ENCODE measurements at regions not wholly inside any gene's neighbourhood (a gene's known extent, or its start where the extent isn't known, plus 50 kb on each side); places are given as distances from the start of the nearest gene placed in this dataset.

DNA sequence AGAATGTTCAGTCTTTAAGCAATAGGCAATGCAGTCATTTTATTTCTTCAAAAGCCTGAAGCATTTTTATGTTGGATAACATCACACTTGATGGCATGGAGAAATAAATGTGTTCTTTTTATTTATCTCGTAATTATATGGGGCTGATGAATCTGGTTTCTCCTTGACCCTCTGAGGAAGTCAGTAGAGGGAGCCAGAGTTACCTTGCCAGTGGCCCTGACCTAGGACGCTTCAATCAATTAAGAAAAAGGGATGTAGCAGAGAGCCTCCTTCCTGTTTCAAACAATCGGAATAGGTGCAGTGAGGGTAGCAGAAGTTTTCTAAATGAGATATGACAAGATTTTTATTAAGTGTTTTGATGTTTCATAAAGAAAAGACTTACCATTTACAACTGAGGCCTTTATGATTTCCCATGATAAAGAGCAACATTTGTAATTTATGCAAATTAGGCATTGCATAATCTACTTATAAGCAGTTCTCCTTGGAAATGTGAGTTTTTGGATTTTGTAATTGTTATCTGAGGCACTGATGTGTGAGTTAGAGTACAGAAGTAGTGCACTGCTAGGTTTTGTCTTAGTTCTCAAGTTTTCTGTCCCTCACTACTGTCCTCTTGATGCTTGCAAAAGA, 129.1 kb downstream of the RAP2B start:
- no peaks in the 10 kb centered on the region for H3K79me2 ChIP-seq (ENCODE audit: low read depth)
- no peaks in the 10 kb centered on the region for H3K4me1 ChIP-seq
- DNase-seq (ENCODE audit: low spot score): peak; percentile 12
- H3K27me3 ChIP-seq: no peaks in the 10 kb centered on the region
- no peak overlapping the region for H3K4me3 Mint-ChIP-seq
- no peaks in the 10 kb centered on the region for H3K36me3 Mint-ChIP-seq
- H3K27me3 Mint-ChIP-seq (ENCODE audit: insufficient read depth, low read depth): no peaks in the 10 kb centered on the region
- no peaks in the 10 kb centered on the region for H3K4me1 Mint-ChIP-seq
- H2AFZ ChIP-seq (replicated peaks): no peak overlapping the region
- no peak overlapping the region for H3K9ac ChIP-seq
- no peak overlapping the region for H3K27ac ChIP-seq
- H3F3A ChIP-seq (ENCODE audit: low read depth): no peaks in the 10 kb centered on the region
- H3K27ac Mint-ChIP-seq: no peak overlapping the region
- H3K36me3 ChIP-seq: no peaks in the 10 kb centered on the region
- no peaks in the 10 kb centered on the region for H3K9me3 Mint-ChIP-seq
- TF ChIP-seq EZH2 (IDR thresholded peaks at IDR 0.05): no peak
- TF ChIP-seq, protein P1, sequence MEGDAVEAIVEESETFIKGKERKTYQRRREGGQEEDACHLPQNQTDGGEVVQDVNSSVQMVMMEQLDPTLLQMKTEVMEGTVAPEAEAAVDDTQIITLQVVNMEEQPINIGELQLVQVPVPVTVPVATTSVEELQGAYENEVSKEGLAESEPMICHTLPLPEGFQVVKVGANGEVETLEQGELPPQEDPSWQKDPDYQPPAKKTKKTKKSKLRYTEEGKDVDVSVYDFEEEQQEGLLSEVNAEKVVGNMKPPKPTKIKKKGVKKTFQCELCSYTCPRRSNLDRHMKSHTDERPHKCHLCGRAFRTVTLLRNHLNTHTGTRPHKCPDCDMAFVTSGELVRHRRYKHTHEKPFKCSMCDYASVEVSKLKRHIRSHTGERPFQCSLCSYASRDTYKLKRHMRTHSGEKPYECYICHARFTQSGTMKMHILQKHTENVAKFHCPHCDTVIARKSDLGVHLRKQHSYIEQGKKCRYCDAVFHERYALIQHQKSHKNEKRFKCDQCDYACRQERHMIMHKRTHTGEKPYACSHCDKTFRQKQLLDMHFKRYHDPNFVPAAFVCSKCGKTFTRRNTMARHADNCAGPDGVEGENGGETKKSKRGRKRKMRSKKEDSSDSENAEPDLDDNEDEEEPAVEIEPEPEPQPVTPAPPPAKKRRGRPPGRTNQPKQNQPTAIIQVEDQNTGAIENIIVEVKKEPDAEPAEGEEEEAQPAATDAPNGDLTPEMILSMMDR (IDR thresholded peaks at IDR 0.05): peak; percentile 36
- H3K4me3 ChIP-seq: no peak overlapping the region
- H3K9me3 ChIP-seq (ENCODE audit: low read depth): no peaks in the 10 kb centered on the region
- no peak overlapping the region for H3K4me2 ChIP-seq
- H4K20me1 ChIP-seq (ENCODE audit: low read depth): no peaks in the 10 kb centered on the region

DNA sequence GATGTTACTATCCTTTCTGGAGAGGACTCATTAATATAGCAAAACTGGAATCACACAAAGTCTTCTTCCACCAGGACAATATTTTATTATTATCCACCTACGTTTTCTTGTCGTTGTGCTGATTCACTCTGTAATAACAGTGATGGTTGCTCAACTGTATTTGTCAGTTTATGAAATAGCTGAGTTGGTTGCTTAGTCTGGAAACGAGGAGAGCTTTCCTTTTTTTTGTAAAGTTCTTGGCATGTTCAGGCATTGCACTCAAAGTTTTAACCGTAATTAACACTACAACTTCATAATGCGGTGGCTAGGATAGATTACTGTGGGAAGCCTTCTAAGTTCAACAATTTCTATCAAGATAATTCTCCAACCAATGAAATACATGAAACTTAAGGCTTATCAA, 131.2 kb downstream of the RAP2B start:
- no peaks in the 10 kb centered on the region for H3K36me3 Mint-ChIP-seq

DNA sequence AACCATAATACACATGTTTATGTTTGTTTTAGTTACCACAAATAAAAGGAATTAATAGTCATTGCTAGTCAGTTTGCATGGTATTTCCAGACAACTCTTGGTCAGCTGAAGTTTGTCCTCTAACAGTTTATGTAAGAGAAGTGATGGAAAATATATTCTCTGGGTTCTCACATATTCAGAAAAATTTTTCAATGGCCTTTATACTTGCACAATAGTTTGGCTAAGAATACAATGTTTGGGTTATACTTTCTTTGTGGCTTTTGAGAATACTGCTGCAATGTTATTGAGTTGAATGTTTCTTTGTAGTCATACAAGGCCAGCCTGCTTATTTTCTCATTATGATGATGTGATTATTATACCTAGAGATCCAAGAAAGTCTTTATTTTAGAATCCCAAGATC, 133.9 kb downstream of the RAP2B start:
- Histone ChIP-seq H3K36me3 (no peaks in the 10 kb centered on the region), H3K4me1 (no peaks in the 10 kb centered on the region), H3F3A (ENCODE audit: low read depth) (no peaks in the 10 kb centered on the region), H3K4me3 (no peak overlapping the region), H3K79me2 (ENCODE audit: low read depth) (no peaks in the 10 kb centered on the region), H3K27ac (no peak overlapping the region), H4K20me1 (ENCODE audit: low read depth) (no peaks in the 10 kb centered on the region), H3K9ac (no peak overlapping the region), H3K9me3 (ENCODE audit: low read depth) (no peaks in the 10 kb centered on the region), H3K4me2 (no peak overlapping the region), H3K27me3 (no peaks in the 10 kb centered on the region), H2AFZ (replicated peaks) (no peak overlapping the region)
- no peak overlapping the region for H3K4me3 Mint-ChIP-seq
- no peaks in the 10 kb centered on the region for H3K36me3 Mint-ChIP-seq
- H3K27ac Mint-ChIP-seq: no peak overlapping the region
- no peaks in the 10 kb centered on the region for H3K9me3 Mint-ChIP-seq
- H3K27me3 Mint-ChIP-seq (ENCODE audit: insufficient read depth, low read depth): no peaks in the 10 kb centered on the region
- TF ChIP-seq EZH2 (IDR thresholded peaks at IDR 0.05) (no peak), EZH2phosphoT487 (IDR thresholded peaks at IDR 0.05) (no peak)
- TF ChIP-seq, protein P1 (IDR thresholded peaks at IDR 0.05): no peak
- no peaks in the 10 kb centered on the region for H3K4me1 Mint-ChIP-seq
- DNase-seq (ENCODE audit: low spot score): no peak

More for the DNA sequence above, 131.2 kb downstream of the RAP2B start:
- H3K36me3 ChIP-seq: no peaks in the 10 kb centered on the region
- H3K79me2 ChIP-seq (ENCODE audit: low read depth): no peaks in the 10 kb centered on the region
- no peak overlapping the region for H3K4me3 ChIP-seq
- no peak overlapping the region for H3K4me2 ChIP-seq
- H3K4me1 ChIP-seq: no peaks in the 10 kb centered on the region
- H3K27ac ChIP-seq: no peak overlapping the region
- Mint-ChIP-seq H3K27me3 (ENCODE audit: insufficient read depth, low read depth) (no peaks in the 10 kb centered on the region), H3K4me3 (no peak overlapping the region), H3K4me1 (no peaks in the 10 kb centered on the region), H3K9me3 (no peaks in the 10 kb centered on the region), H3K27ac (no peak overlapping the region)
- no peak overlapping the region for H2AFZ ChIP-seq (replicated peaks)
- DNase-seq (ENCODE audit: low spot score): no peak
- no peaks in the 10 kb centered on the region for H4K20me1 ChIP-seq (ENCODE audit: low read depth)
- H3F3A ChIP-seq (ENCODE audit: low read depth): no peaks in the 10 kb centered on the region
- H3K9me3 ChIP-seq (ENCODE audit: low read depth): no peaks in the 10 kb centered on the region
- no peak for TF ChIP-seq EZH2phosphoT487 (IDR thresholded peaks at IDR 0.05)
- TF ChIP-seq, protein P1 (IDR thresholded peaks at IDR 0.05): no peak
- no peak overlapping the region for H3K9ac ChIP-seq
- no peaks in the 10 kb centered on the region for H3K27me3 ChIP-seq
